A549 (cell line): ENCODE measurements at regions not wholly inside any gene's neighbourhood (a gene's known extent, or its start where the extent isn't known, plus 50 kb on each side); places are given as distances from the start of the nearest gene placed in this dataset.
A peak's percentile ranks its signal among the peaks of the same experiment; 100 is the strongest.

Source experiments
- ATAC-seq, 2 experiments: fragments of 200-7000 bp in 1 of 2; fragments of >200 bp in 1 of 2; cut with Nextera tagmentation in 1 of 2; cut with Tn5 transposase in 1 of 2; 3 replicates each; pipeline versions ENCODE4 v1.8.0 to v1.9.1; 2018 to 2020; ENCODE audit warnings: mild to moderate bottlenecking in 1 of 2, moderate library complexity in 1 of 2
- CTCF ChIA-PET: fragments of 300-600 bp; sonication (Branson Sonifier 250); formaldehyde crosslinking; extraction: SDS; loops from one replicate; lab custom pipeline; 2021; ENCODE audit warnings: antibody characterized with exemption, inconsistent platforms; lab: Yijun Ruan, JAX
- POLR2A ChIA-PET: fragments of 350-600 bp; formaldehyde crosslinking; extraction: SDS; loops from one replicate; lab custom pipeline; 2021; ENCODE audit warnings: antibody characterized with exemption, inconsistent platforms; lab: Yijun Ruan, JAX
- DNase-seq, 2 experiments: peaks; one replicate each; pipeline versions ENCODE4 v3.0.0 to v3.0.0-alpha.2; 2011 to 2016; ENCODE audit warnings: low read depth in 1 of 2, low spot score in 1 of 2
- FAIRE-seq: peaks from 2 replicates; lab custom pipeline; 2011; peaks lifted over from hg19 to GRCh38; lab: Jason Lieb, UNC
- H3K27ac ChIP-seq, 2 experiments: fragments of >200 bp; sonication (Bioruptor Twin); formaldehyde crosslinking; 3 replicates each; pipeline ENCODE4 v1.5.1; 2016 to 2017
- H3K4me1 ChIP-seq: fragments of >200 bp; sonication (Bioruptor Twin); formaldehyde crosslinking; 3 replicates; pipeline ENCODE4 v1.6.1; 2016
- H3K4me2 ChIP-seq: fragments of >200 bp; sonication (Bioruptor Twin); formaldehyde crosslinking; 3 replicates; pipeline ENCODE4 v1.6.1; 2016
- H3K4me3 ChIP-seq: fragments of >200 bp; sonication (Bioruptor Twin); formaldehyde crosslinking; 3 replicates; pipeline ENCODE4 v1.5.1; 2016
- H3K9me3 ChIP-seq: fragments of >200 bp; sonication (Bioruptor Twin); formaldehyde crosslinking; 3 replicates; pipeline ENCODE4 v1.6.1; 2016
- BHLHE40 ChIP-seq: IDR thresholded peaks from 2 replicates; pipeline ENCODE4 v1.6.1; 2012; ENCODE audit warnings: low read depth, low read length, inconsistent platforms
- CEBPB ChIP-seq, 2 experiments: fragments of >200 bp in 1 of 2; sonication (Bioruptor Twin) in 1 of 2; formaldehyde crosslinking in 1 of 2; IDR thresholded peaks; 2 replicates each; pipeline ENCODE4 v1.6.1; 2012 to 2016
- EHF ChIP-seq: fragments of 250-450 bp; sonication (Bioruptor Pico); IDR thresholded peaks from 2 replicates; pipeline ENCODE4 v1.5.0; 2020; ENCODE audit warnings: mild to moderate bottlenecking
- EHMT2 ChIP-seq: fragments of 200-600 bp; sonication (generic); IDR thresholded peaks from 2 replicates; pipeline ENCODE4 v1.6.1; 2016; ENCODE audit warnings: antibody characterized with exemption, low read depth, mild to moderate bottlenecking, moderate library complexity
- EP300 ChIP-seq, 2 experiments: fragments of >200 bp; sonication (Bioruptor Twin); formaldehyde crosslinking; IDR thresholded peaks; 2 replicates in 1 of 2; 3 replicates in 1 of 2; pipeline ENCODE4 v1.6.1; 2016 to 2017
- FOSB ChIP-seq: fragments of 250-450 bp; sonication (Bioruptor Pico); IDR thresholded peaks from 2 replicates; pipeline ENCODE4 v1.5.0; 2020; ENCODE audit warnings: mild to moderate bottlenecking, moderate library complexity
- FOXS1 ChIP-seq: fragments of 250-450 bp; sonication (Bioruptor Pico); IDR thresholded peaks from 2 replicates; pipeline ENCODE4 v1.5.0; 2020; ENCODE audit warnings: mild to moderate bottlenecking, moderate library complexity
- HDAC2 ChIP-seq: fragments of 200-600 bp; sonication (generic); IDR thresholded peaks from 2 replicates; pipeline ENCODE4 v1.6.1; 2016
- HOXA7 ChIP-seq: fragments of 250-450 bp; sonication (Bioruptor Pico); IDR thresholded peaks from 2 replicates; pipeline ENCODE4 v1.5.0; 2020; ENCODE audit warnings: mild to moderate bottlenecking, moderate library complexity
- KDM1A ChIP-seq: fragments of 200-600 bp; sonication (generic); IDR thresholded peaks from 2 replicates; pipeline ENCODE4 v1.6.1; 2016; ENCODE audit warnings: low read depth, mild to moderate bottlenecking
- MAFK ChIP-seq: fragments of 450-650 bp; IDR thresholded peaks from 2 replicates; pipeline ENCODE4 v1.6.1; 2014; ENCODE audit not compliant: partially characterized antibody
- NR3C1 ChIP-seq: fragments of >200 bp; sonication (Bioruptor Twin); formaldehyde crosslinking; IDR thresholded peaks from 3 replicates; pipeline ENCODE4 v1.6.1; 2017
- PHF8 ChIP-seq: fragments of 200-600 bp; sonication (generic); IDR thresholded peaks from 2 replicates; pipeline ENCODE4 v1.6.1; 2016; ENCODE audit warnings: low read depth, mild to moderate bottlenecking, antibody characterized with exemption, moderate library complexity, borderline replicate concordance
- RCOR1 ChIP-seq: fragments of 150-350 bp; IDR thresholded peaks from 2 replicates; pipeline ENCODE4 v1.6.1; 2014; ENCODE audit warnings: antibody characterized with exemption, low read length, low read depth
- RFX5 ChIP-seq: fragments of 450-650 bp; IDR thresholded peaks from 2 replicates; pipeline ENCODE4 v1.7.1; 2014; ENCODE audit warnings: antibody characterized with exemption, mild to moderate bottlenecking, moderate library complexity
- RNF2 ChIP-seq: fragments of 200-600 bp; sonication (generic); IDR thresholded peaks from 2 replicates; pipeline ENCODE4 v1.6.1; 2016; ENCODE audit warnings: low read depth, mild to moderate bottlenecking, antibody characterized with exemption, moderate library complexity, borderline replicate concordance
- TFCP2L1 ChIP-seq: fragments of 250-450 bp; sonication (Bioruptor Pico); IDR thresholded peaks from 2 replicates; pipeline ENCODE4 v1.5.0; 2021; ENCODE audit warnings: mild to moderate bottlenecking
- ZC3H11A ChIP-seq: fragments of 450-650 bp; IDR thresholded peaks from 2 replicates; pipeline ENCODE4 v1.6.1; 2014; ENCODE audit warnings: antibody characterized with exemption, mild to moderate bottlenecking
- ZSCAN20 ChIP-seq: fragments of 250-450 bp; sonication (Bioruptor Pico); IDR thresholded peaks from 2 replicates; pipeline ENCODE4 v1.8.0; 2022; ENCODE audit warnings: mild to moderate bottlenecking, moderate library complexity
- WGBS: methylation state at CpG from one replicate; pipeline ENCODE4 v1.1.6; 2017; ENCODE audit errors: missing lambda C conversion rate; 5-methylcytosine and 5-hydroxymethylcytosine counted together
- TF ChIP-seq, protein P1 (sequence below): fragments of 200-600 bp; sonication (generic); IDR thresholded peaks from 2 replicates; pipeline ENCODE4 v1.6.1; 2016; ENCODE audit warnings: antibody characterized with exemption, mild to moderate bottlenecking, moderate library complexity
- TF ChIP-seq, protein P2 (sequence below): IDR thresholded peaks from 2 replicates; pipeline ENCODE4 v1.6.1; 2012
- TF ChIP-seq, protein P3 (sequence below): fragments of >200 bp; sonication (Bioruptor Twin); formaldehyde crosslinking; IDR thresholded peaks from 2 replicates; pipeline ENCODE4 v1.6.1; 2016
- TF ChIP-seq, protein P4 (sequence below): fragments of >200 bp; sonication (Bioruptor Twin); formaldehyde crosslinking; IDR thresholded peaks from 3 replicates; pipeline ENCODE4 v1.6.1; 2016
- TF ChIP-seq, protein P5 (sequence below): fragments of 150-350 bp; IDR thresholded peaks from 2 replicates; pipeline ENCODE4 v1.6.1; 2014; ENCODE audit warnings: low read depth, mild to moderate bottlenecking, low read length

DNA sequence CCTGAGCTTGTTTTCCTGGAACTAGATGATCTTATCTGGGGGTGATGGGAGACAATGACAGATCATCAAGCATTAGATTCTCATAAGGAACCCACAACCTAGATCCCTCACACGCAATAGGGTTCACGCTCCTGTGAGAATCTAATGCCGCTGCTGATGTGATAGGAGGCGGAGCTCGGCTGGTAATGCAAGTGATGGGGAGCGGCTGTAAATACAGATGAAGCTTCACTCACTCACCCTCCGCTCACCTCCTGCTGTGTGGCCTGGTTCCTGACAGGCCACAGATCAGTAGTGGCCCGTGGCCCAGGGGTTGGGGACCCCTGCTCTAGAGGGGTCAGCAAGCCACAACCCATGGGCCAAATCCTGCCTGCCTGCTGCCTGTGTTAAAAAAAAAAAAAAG, 435.9 kb downstream of the CD83 start:
- ChIA-PET CTCF (interaction anchor here (0.6 kb wide), 2 partner anchors 55 to 487 kb away, joined by 3 to 4 read pairs; no protein-coding TSS in a partner anchor), POLR2A (no interaction called here)
- ATAC-seq = no peak
- no peak overlapping the region for H3K4me2 ChIP-seq
- WGBS = 72% methylated on average over 6 of the region's 8 CpGs
- DNase-seq = no peak
- peak overlapping the region in 1 of 2 experiments; percentile 34; a peak in 1 of 6 replicates for H3K27ac ChIP-seq
- FAIRE-seq = no peak
- no peak overlapping the region for H3K4me3 ChIP-seq
- TF ChIP-seq KDM1A (no peak), MAFK (no peak)
- TF ChIP-seq, protein P1, sequence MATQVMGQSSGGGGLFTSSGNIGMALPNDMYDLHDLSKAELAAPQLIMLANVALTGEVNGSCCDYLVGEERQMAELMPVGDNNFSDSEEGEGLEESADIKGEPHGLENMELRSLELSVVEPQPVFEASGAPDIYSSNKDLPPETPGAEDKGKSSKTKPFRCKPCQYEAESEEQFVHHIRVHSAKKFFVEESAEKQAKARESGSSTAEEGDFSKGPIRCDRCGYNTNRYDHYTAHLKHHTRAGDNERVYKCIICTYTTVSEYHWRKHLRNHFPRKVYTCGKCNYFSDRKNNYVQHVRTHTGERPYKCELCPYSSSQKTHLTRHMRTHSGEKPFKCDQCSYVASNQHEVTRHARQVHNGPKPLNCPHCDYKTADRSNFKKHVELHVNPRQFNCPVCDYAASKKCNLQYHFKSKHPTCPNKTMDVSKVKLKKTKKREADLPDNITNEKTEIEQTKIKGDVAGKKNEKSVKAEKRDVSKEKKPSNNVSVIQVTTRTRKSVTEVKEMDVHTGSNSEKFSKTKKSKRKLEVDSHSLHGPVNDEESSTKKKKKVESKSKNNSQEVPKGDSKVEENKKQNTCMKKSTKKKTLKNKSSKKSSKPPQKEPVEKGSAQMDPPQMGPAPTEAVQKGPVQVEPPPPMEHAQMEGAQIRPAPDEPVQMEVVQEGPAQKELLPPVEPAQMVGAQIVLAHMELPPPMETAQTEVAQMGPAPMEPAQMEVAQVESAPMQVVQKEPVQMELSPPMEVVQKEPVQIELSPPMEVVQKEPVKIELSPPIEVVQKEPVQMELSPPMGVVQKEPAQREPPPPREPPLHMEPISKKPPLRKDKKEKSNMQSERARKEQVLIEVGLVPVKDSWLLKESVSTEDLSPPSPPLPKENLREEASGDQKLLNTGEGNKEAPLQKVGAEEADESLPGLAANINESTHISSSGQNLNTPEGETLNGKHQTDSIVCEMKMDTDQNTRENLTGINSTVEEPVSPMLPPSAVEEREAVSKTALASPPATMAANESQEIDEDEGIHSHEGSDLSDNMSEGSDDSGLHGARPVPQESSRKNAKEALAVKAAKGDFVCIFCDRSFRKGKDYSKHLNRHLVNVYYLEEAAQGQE = no peak
- peaks cover 8% of the 10 kb centered on the region; the same call in 2 of the 3 replicates for H3K4me1 ChIP-seq
- H3K9me3 ChIP-seq = no peaks in the 10 kb centered on the region

DNA sequence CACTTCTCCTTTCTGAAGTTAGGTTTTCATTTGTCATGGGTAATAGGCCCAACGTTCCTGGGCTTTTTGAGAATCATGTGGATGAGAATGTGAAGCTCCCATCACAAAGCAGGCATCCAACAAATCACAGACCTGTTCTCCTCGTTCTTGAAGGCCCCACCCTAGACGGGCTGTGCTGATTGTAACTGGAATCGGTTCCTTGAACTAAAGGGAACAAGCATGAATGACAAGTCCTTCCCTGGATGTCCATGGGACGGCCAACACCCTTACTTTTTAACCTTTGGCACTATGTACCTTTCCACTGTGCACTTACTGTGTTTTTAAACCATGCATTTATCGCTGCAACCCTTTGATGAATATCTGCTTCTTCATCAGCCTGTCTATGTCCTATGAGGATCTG, 438.2 kb downstream of the CD83 start:
- FAIRE-seq (no peak), ATAC-seq (no peak), DNase-seq (no peak)
- ChIA-PET CTCF (no interaction called here), POLR2A (no interaction called here)
- 82% methylated on average over 6 of the region's 6 CpGs for WGBS
- Histone ChIP-seq H3K4me1 (peaks cover 25% of the 10 kb centered on the region), H3K27ac (peak overlapping the region in 1 of 2 experiments; percentile 73; a peak in 3 of 6 replicates), H3K4me3 (no peak overlapping the region), H3K4me2 (no peak overlapping the region), H3K9me3 (no peaks in the 10 kb centered on the region)
- TF ChIP-seq PHF8 = no peak
- TF ChIP-seq EHF = no peak
- TF ChIP-seq, protein P2, sequence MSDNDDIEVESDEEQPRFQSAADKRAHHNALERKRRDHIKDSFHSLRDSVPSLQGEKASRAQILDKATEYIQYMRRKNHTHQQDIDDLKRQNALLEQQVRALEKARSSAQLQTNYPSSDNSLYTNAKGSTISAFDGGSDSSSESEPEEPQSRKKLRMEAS = no peak
- no peak for TF ChIP-seq KDM1A
- TF ChIP-seq RFX5 = no peak
- no peak for TF ChIP-seq FOSB (CRISPR knock-in tag)
- TF ChIP-seq ZSCAN20 (CRISPR knock-in tag) = no peak
- TF ChIP-seq, protein P3, sequence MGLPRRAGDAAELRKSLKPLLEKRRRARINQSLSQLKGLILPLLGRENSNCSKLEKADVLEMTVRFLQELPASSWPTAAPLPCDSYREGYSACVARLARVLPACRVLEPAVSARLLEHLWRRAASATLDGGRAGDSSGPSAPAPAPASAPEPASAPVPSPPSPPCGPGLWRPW = no peak
- TF ChIP-seq BHLHE40 = no peak
- no peak for TF ChIP-seq CEBPB (IDR thresholded peaks at IDR 0.05)
- no peak for TF ChIP-seq EHMT2
- no peak for TF ChIP-seq EP300 (IDR thresholded peaks at IDR 0.05)
- no peak for TF ChIP-seq HOXA7 (CRISPR knock-in tag)
- no peak for TF ChIP-seq HDAC2
- no peak for TF ChIP-seq RNF2
- no peak for TF ChIP-seq TFCP2L1 (CRISPR knock-in tag)

DNA sequence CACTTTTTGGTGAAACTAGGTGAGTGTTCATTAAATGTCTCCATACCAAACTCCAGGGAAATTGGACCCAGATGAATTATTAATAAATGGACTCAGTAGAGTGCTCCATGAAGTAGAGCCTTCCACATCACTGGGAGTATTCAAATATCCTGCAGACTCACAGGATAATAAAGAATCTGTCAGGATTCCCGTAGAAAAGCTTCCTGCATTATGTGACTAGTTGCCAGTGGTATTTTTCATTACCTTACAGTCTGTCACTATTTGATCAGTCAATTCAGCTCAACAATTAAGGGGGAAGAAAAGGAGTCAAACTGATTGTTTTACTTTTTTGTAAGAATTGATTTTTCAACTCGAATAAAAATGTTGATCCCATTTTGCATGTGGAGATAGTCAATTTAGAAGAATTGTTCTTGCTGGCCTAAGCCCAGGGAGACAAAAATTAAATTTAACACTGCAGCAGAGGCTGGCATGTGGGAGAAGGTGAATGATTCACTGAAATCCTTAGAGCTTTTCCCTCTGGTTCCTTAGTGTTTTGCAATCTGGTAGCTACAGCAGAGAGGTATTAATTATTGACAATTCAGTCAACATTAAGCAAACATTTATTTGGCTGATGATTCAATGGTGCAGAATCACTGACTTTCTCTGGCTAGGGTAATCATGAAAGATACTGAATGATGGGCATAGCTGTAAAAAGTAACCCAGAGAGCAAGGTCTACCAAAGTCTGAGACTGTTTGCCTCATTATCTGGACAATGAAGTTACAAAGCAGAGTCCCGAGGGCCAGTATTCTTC, 442.4 kb downstream of the CD83 start:
- peak; percentile 48 to 82 for DNase-seq
- CTCF ChIA-PET = interaction anchor here (1.2 kb wide), 1 partner anchor 12 kb away, joined by 3 read pairs; no protein-coding TSS in a partner anchor
- 5% methylated on average over 3 of the region's 3 CpGs for WGBS
- ATAC-seq = peak; percentile 91 to 94
- H3K4me2 ChIP-seq = peak overlapping the region; percentile 68
- H3K27ac ChIP-seq = peak overlapping the region; percentile 93 to 95
- FAIRE-seq = peak; percentile 85
- H3K4me1 ChIP-seq = peaks cover 30% of the 10 kb centered on the region
- H3K4me3 ChIP-seq = 0 out of 3 replicates have a peak overlapping the region, but pooled peaks have one; percentile 14
- peaks cover 4% of the 10 kb centered on the region; the same call in 1 of the 3 replicates for H3K9me3 ChIP-seq
- POLR2A ChIA-PET = interaction anchor here (0.8 kb wide), 1 partner anchor 289 kb away, joined by 3 read pairs; no protein-coding TSS in a partner anchor
- no peak for TF ChIP-seq MAFK
- TF ChIP-seq ZC3H11A = no peak
- TF ChIP-seq RNF2 = no peak
- TF ChIP-seq KDM1A = no peak
- TF ChIP-seq RCOR1 = no peak
- TF ChIP-seq EP300 (IDR thresholded peaks at IDR 0.05) = peak; percentile 68 to 71; a peak in 3 of 5 replicates
- TF ChIP-seq, protein P4, sequence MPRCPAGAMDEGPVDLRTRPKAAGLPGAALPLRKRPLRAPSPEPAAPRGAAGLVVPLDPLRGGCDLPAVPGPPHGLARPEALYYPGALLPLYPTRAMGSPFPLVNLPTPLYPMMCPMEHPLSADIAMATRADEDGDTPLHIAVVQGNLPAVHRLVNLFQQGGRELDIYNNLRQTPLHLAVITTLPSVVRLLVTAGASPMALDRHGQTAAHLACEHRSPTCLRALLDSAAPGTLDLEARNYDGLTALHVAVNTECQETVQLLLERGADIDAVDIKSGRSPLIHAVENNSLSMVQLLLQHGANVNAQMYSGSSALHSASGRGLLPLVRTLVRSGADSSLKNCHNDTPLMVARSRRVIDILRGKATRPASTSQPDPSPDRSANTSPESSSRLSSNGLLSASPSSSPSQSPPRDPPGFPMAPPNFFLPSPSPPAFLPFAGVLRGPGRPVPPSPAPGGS = peak; percentile 81; the same call in 1 of the 3 replicates
- no peak for TF ChIP-seq HDAC2
- no peak for TF ChIP-seq FOXS1 (CRISPR knock-in tag)
- TF ChIP-seq, protein P5, sequence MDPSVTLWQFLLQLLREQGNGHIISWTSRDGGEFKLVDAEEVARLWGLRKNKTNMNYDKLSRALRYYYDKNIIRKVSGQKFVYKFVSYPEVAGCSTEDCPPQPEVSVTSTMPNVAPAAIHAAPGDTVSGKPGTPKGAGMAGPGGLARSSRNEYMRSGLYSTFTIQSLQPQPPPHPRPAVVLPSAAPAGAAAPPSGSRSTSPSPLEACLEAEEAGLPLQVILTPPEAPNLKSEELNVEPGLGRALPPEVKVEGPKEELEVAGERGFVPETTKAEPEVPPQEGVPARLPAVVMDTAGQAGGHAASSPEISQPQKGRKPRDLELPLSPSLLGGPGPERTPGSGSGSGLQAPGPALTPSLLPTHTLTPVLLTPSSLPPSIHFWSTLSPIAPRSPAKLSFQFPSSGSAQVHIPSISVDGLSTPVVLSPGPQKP = no peak
- no peak for TF ChIP-seq RFX5
- no peak for TF ChIP-seq NR3C1
